ENCODE measurements at regions not wholly inside any gene's neighbourhood (a gene's known extent, or its start where the extent isn't known, plus 50 kb on each side); places are given as distances from the start of the nearest gene placed in this dataset.

- TF ChIP-seq, protein P1, sequence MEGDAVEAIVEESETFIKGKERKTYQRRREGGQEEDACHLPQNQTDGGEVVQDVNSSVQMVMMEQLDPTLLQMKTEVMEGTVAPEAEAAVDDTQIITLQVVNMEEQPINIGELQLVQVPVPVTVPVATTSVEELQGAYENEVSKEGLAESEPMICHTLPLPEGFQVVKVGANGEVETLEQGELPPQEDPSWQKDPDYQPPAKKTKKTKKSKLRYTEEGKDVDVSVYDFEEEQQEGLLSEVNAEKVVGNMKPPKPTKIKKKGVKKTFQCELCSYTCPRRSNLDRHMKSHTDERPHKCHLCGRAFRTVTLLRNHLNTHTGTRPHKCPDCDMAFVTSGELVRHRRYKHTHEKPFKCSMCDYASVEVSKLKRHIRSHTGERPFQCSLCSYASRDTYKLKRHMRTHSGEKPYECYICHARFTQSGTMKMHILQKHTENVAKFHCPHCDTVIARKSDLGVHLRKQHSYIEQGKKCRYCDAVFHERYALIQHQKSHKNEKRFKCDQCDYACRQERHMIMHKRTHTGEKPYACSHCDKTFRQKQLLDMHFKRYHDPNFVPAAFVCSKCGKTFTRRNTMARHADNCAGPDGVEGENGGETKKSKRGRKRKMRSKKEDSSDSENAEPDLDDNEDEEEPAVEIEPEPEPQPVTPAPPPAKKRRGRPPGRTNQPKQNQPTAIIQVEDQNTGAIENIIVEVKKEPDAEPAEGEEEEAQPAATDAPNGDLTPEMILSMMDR (IDR thresholded peaks at IDR 0.05; ENCODE audit: unreplicated experiment): no peak
- no peak for DNase-seq (ENCODE audit: low spot score in 2 of 2, unreplicated experiment in 2 of 2)
- no peaks in the 10 kb centered on the region for H3K27me3 Mint-ChIP-seq (ENCODE audit: low read depth)
Measured at GRCh38 chr10:31124852-31125251, 93.2 kb upstream of the ZNF438 start.

DNA sequence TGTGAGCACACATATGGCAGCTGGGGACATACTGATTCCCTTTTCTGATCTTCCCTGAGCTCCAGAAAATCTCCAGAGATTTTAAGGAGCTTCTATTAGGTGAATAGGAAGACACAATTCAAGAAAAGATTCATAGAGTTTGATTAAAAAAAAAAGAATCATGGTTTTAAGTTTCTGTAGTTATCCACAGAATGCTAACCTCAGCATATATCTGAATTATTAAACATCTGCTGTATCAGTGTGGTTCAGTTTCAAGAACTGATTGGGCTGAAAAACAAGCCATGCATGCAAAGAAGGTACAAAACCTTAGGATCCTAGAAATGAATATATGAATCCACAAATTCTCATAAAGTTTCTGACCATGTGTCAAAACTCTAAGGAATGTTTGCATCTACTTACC is 94.1 kb upstream of the ZNF438 start:
- H3K9me3 Mint-ChIP-seq: no peaks in the 10 kb centered on the region
- TF ChIP-seq, protein P1 (IDR thresholded peaks at IDR 0.05; ENCODE audit: unreplicated experiment): no peak
- H3K4me3 Mint-ChIP-seq: no peak overlapping the region
- no peak for DNase-seq (ENCODE audit: low spot score in 2 of 2, unreplicated experiment in 2 of 2)
- H3K4me1 Mint-ChIP-seq: peaks cover 21% of the 10 kb centered on the region
- H3K27ac Mint-ChIP-seq: no peak overlapping the region
- H3K27me3 Mint-ChIP-seq (ENCODE audit: low read depth): no peaks in the 10 kb centered on the region
- H3K36me3 Mint-ChIP-seq: no peaks in the 10 kb centered on the region

More at GRCh38 chr10:31124852-31125251, 93.2 kb upstream of the ZNF438 start:
- Mint-ChIP-seq H3K4me1 (peaks cover 20% of the 10 kb centered on the region), H3K9me3 (peaks cover 3% of the 10 kb centered on the region), H3K4me3 (no peak overlapping the region), H3K27ac (no peak overlapping the region), H3K36me3 (no peaks in the 10 kb centered on the region)

GRCh38 chr10:31126593-31126992 is 94.9 kb upstream of the ZNF438 start:
- no peak overlapping the region for H3K4me3 Mint-ChIP-seq
- H3K9me3 Mint-ChIP-seq: no peaks in the 10 kb centered on the region
- no peaks in the 10 kb centered on the region for H3K36me3 Mint-ChIP-seq
- no peak for DNase-seq (ENCODE audit: low spot score in 2 of 2, unreplicated experiment in 2 of 2)
- no peaks in the 10 kb centered on the region for H3K27me3 Mint-ChIP-seq (ENCODE audit: low read depth)
- peaks cover 15% of the 10 kb centered on the region for H3K4me1 Mint-ChIP-seq
- H3K27ac Mint-ChIP-seq: no peak overlapping the region
- TF ChIP-seq, protein P1 (IDR thresholded peaks at IDR 0.05; ENCODE audit: unreplicated experiment): no peak

DNA sequence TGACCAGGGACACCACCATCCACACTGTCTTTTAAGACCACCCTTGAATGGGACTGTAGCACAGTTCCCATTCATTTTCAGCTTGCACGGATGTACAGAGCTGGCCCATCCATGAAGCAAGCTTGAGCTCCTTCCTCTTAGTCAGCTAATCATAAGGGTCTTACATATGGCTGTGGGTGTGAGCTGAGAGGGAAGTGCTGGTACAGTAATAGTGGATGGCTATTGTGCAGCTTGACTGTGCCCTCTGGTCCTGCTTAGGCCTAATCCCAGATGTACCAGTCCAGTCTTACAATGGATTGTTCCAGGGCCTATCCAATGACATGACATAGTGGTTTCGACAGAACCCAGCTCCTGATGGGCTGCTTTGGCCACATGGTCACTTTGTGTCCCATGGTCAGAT is 96.9 kb upstream of the ZNF438 start:
- Mint-ChIP-seq H3K27me3 (ENCODE audit: low read depth) (no peaks in the 10 kb centered on the region), H3K4me3 (no peak overlapping the region), H3K36me3 (no peaks in the 10 kb centered on the region), H3K9me3 (no peaks in the 10 kb centered on the region), H3K27ac (no peak overlapping the region), H3K4me1 (peaks cover 17% of the 10 kb centered on the region)
- TF ChIP-seq, protein P1 (IDR thresholded peaks at IDR 0.05; ENCODE audit: unreplicated experiment): no peak
- no peak for DNase-seq (ENCODE audit: low spot score in 2 of 2, unreplicated experiment in 2 of 2)

DNA sequence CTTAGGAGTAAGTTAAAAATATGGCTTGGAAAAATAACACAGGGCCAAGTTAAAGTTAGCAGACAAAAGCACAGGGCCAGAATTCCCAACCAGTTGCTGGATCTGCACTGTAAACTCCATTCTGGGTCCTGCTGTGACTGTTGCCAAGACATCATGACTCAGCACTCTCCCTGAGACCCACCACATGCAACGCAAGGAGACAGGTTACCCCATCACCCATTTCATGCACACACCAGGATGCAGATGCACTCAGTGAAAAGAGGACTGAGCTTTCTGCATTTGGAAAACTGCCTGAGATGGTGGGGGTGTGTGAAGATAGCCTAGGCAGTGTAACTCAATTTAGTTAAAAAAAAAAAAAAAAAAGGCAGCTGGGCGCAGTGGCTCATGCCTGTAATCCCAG is 97.6 kb upstream of the ZNF438 start:
- H3K27me3 Mint-ChIP-seq (ENCODE audit: low read depth): no peaks in the 10 kb centered on the region
- H3K4me3 Mint-ChIP-seq: no peak overlapping the region
- H3K4me1 Mint-ChIP-seq: peaks cover 21% of the 10 kb centered on the region
- H3K27ac Mint-ChIP-seq: no peak overlapping the region
- H3K9me3 Mint-ChIP-seq: no peaks in the 10 kb centered on the region
- DNase-seq (ENCODE audit: low spot score in 2 of 2, unreplicated experiment in 2 of 2): no peak
- no peaks in the 10 kb centered on the region for H3K36me3 Mint-ChIP-seq
- TF ChIP-seq, protein P1 (IDR thresholded peaks at IDR 0.05; ENCODE audit: unreplicated experiment): no peak

DNA sequence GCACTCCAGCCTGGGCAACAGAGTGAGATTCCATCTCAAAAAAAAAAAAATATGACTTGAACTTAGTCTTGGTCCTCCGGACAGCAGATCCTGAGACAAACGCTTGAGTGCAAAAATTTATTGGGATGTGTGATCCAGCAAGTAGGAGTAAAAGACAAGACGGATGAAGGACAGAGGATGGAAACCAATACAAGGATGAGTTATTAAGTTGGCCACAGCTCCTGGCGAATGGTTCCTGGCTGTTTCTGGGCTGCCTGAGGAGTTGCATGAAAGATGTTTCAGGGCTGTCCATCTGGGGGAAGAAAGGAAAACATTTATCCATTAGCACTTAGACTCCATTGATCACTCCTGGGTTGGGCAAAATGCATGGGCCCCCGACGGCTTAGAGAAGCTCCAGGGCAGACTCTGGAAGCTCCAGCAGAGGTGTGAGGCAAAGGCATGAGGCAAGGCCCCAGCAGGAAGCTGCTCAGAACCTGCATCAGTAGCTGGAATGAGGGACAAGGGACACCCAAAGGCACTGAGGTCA is 98.3 kb upstream of the ZNF438 start:
- no peaks in the 10 kb centered on the region for H3K36me3 Mint-ChIP-seq
- peaks cover 28% of the 10 kb centered on the region for H3K4me1 Mint-ChIP-seq
- no peak overlapping the region for H3K27ac Mint-ChIP-seq
- H3K27me3 Mint-ChIP-seq (ENCODE audit: low read depth): no peaks in the 10 kb centered on the region
- no peak for DNase-seq (ENCODE audit: low spot score in 2 of 2, unreplicated experiment in 2 of 2)
- TF ChIP-seq, protein P1 (IDR thresholded peaks at IDR 0.05; ENCODE audit: unreplicated experiment): no peak
- no peaks in the 10 kb centered on the region for H3K9me3 Mint-ChIP-seq
- no peak overlapping the region for H3K4me3 Mint-ChIP-seq

All from mesothelial cell of epicardium (in vitro differentiated cells).